ENCODE measurements at regions not wholly inside any gene's neighbourhood (a gene's known extent, or its start where the extent isn't known, plus 50 kb on each side); places are given as distances from the start of the nearest gene placed in this dataset.

GRCh38 chr15:29466292-29466691 is 196.7 kb upstream of the NSMCE3 start:
- POLR2A ChIA-PET (ENCODE audit: partially characterized antibody), result no interaction called here
- CTCF ChIA-PET (ENCODE audit: partially characterized antibody), result no interaction called here
- Mint-ChIP-seq H3K27ac (no peak overlapping the region), H3K4me3 (no peak overlapping the region), H3K27me3 (peaks cover 5 to 6% of the 10 kb centered on the region in 2 donors), H3K9me3 (peaks cover 0 to 2% (median 0%) of the 10 kb centered on the region in 8 donors), H3K36me3 (no peaks in the 10 kb centered on the region), H3K4me1 (no peaks in the 10 kb centered on the region)
- H3K36me3 ChIP-seq (ENCODE audit: insufficient read depth, low read length), result no peaks in the 10 kb centered on the region
- no peak overlapping the region for H3K4me3 ChIP-seq (ENCODE audit: low read length in 2 of 2)
- DNase-seq, result no peak
- H3K27ac ChIP-seq (ENCODE audit: low read depth, low read length), result no peak overlapping the region
- H3K27me3 ChIP-seq (ENCODE audit: insufficient read depth, low read length), result no peaks in the 10 kb centered on the region
- H3K4me1 ChIP-seq (ENCODE audit: insufficient read depth, low read length), result no peaks in the 10 kb centered on the region
- intact Hi-C loops (cut with micrococcal nuclease), result no loop called here
- H3K9me3 ChIP-seq (ENCODE audit: control insufficient read depth in 1 of 2, low read length in 2 of 2), result no peaks in the 10 kb centered on the region

GRCh38 chr15:29465816-29466215 is 196.2 kb upstream of the NSMCE3 start:
- no peaks in the 10 kb centered on the region for H3K36me3 ChIP-seq (ENCODE audit: insufficient read depth, low read length)
- no peaks in the 10 kb centered on the region for H3K4me1 ChIP-seq (ENCODE audit: insufficient read depth, low read length)
- H3K36me3 Mint-ChIP-seq, result no peaks in the 10 kb centered on the region
- H3K9me3 ChIP-seq (ENCODE audit: control insufficient read depth in 1 of 2, low read length in 2 of 2), result no peaks in the 10 kb centered on the region
- H3K27me3 ChIP-seq (ENCODE audit: insufficient read depth, low read length), result no peaks in the 10 kb centered on the region
- no peak for DNase-seq
- no peak overlapping the region for H3K4me3 ChIP-seq (ENCODE audit: low read length in 2 of 2)
- intact Hi-C loops (cut with micrococcal nuclease), result no loop called here
- peaks cover 0 to 2% (median 0%) of the 10 kb centered on the region in 8 donors for H3K9me3 Mint-ChIP-seq
- no peak overlapping the region for H3K4me3 Mint-ChIP-seq
- peaks cover 3 to 6% of the 10 kb centered on the region in 2 donors for H3K27me3 Mint-ChIP-seq
- no peaks in the 10 kb centered on the region for H3K4me1 Mint-ChIP-seq
- H3K27ac Mint-ChIP-seq, result no peak overlapping the region
- ChIA-PET POLR2A (ENCODE audit: partially characterized antibody) (no interaction called here), CTCF (ENCODE audit: partially characterized antibody) (no interaction called here)
- no peak overlapping the region for H3K27ac ChIP-seq (ENCODE audit: low read depth, low read length)

- POLR2A ChIA-PET (ENCODE audit: partially characterized antibody), result no interaction called here
- Histone ChIP-seq H3K4me3 (ENCODE audit: low read length in 2 of 2) (no peak overlapping the region), H3K4me1 (ENCODE audit: insufficient read depth, low read length) (no peaks in the 10 kb centered on the region), H3K27me3 (ENCODE audit: insufficient read depth, low read length) (no peaks in the 10 kb centered on the region), H3K36me3 (ENCODE audit: insufficient read depth, low read length) (no peaks in the 10 kb centered on the region), H3K9me3 (ENCODE audit: control insufficient read depth in 1 of 2, low read length in 2 of 2) (no peaks in the 10 kb centered on the region), H3K27ac (ENCODE audit: low read depth, low read length) (no peak overlapping the region)
- no peaks in the 10 kb centered on the region for H3K36me3 Mint-ChIP-seq
- intact Hi-C loops (cut with micrococcal nuclease), result no loop called here
- no peaks in the 10 kb centered on the region for H3K4me1 Mint-ChIP-seq
- H3K27me3 Mint-ChIP-seq, result peaks cover 3 to 6% of the 10 kb centered on the region in 2 donors
- H3K9me3 Mint-ChIP-seq, result peaks cover 0 to 2% (median 0%) of the 10 kb centered on the region in 8 donors
- CTCF ChIA-PET (ENCODE audit: partially characterized antibody), result no interaction called here
- H3K4me3 Mint-ChIP-seq, result no peak overlapping the region
- H3K27ac Mint-ChIP-seq, result no peak overlapping the region
- no peak for DNase-seq
Measured at GRCh38 chr15:29465196-29465595, 195.6 kb upstream of the NSMCE3 start.

GRCh38 chr15:29461877-29462276 is 192.3 kb upstream of the NSMCE3 start:
- POLR2A ChIA-PET (ENCODE audit: partially characterized antibody), result no interaction called here
- CTCF ChIA-PET (ENCODE audit: partially characterized antibody), result no interaction called here
- H3K27me3 Mint-ChIP-seq, result peaks cover 3 to 7% of the 10 kb centered on the region in 2 donors
- intact Hi-C loops (cut with micrococcal nuclease), result no loop called here
- Histone ChIP-seq H3K27ac (ENCODE audit: low read depth, low read length) (no peak overlapping the region), H3K4me3 (ENCODE audit: low read length in 2 of 2) (no peak overlapping the region), H3K4me1 (ENCODE audit: insufficient read depth, low read length) (no peaks in the 10 kb centered on the region), H3K36me3 (ENCODE audit: insufficient read depth, low read length) (no peaks in the 10 kb centered on the region), H3K27me3 (ENCODE audit: insufficient read depth, low read length) (no peaks in the 10 kb centered on the region), H3K9me3 (ENCODE audit: control insufficient read depth in 1 of 2, low read length in 2 of 2) (no peaks in the 10 kb centered on the region)
- no peak overlapping the region for H3K4me3 Mint-ChIP-seq
- DNase-seq, result no peak
- peaks cover 0 to 2% (median 0%) of the 10 kb centered on the region in 8 donors for H3K9me3 Mint-ChIP-seq
- H3K27ac Mint-ChIP-seq, result no peak overlapping the region
- H3K36me3 Mint-ChIP-seq, result no peaks in the 10 kb centered on the region
- H3K4me1 Mint-ChIP-seq, result no peaks in the 10 kb centered on the region

GRCh38 chr15:29458361-29458760 is 188.7 kb upstream of the NSMCE3 start:
- H3K27ac Mint-ChIP-seq, result no peak overlapping the region
- DNase-seq, result no peak
- Histone ChIP-seq H3K9me3 (ENCODE audit: control insufficient read depth in 1 of 2, low read length in 2 of 2) (no peaks in the 10 kb centered on the region), H3K36me3 (ENCODE audit: insufficient read depth, low read length) (no peaks in the 10 kb centered on the region), H3K27ac (ENCODE audit: low read depth, low read length) (no peak overlapping the region), H3K27me3 (ENCODE audit: insufficient read depth, low read length) (no peaks in the 10 kb centered on the region), H3K4me1 (ENCODE audit: insufficient read depth, low read length) (peaks cover 3% of the 10 kb centered on the region), H3K4me3 (ENCODE audit: low read length in 2 of 2) (no peak overlapping the region)
- CTCF ChIA-PET (ENCODE audit: partially characterized antibody), result no interaction called here
- H3K4me1 Mint-ChIP-seq, result peaks cover 0 to 11% (median 10%) of the 10 kb centered on the region in 4 donors
- H3K27me3 Mint-ChIP-seq, result peaks cover 3 to 6% of the 10 kb centered on the region in 2 donors
- H3K36me3 Mint-ChIP-seq, result no peaks in the 10 kb centered on the region
- POLR2A ChIA-PET (ENCODE audit: partially characterized antibody), result no interaction called here
- no peaks in the 10 kb centered on the region for H3K9me3 Mint-ChIP-seq
- intact Hi-C loops (cut with micrococcal nuclease), result no loop called here
- no peak overlapping the region for H3K4me3 Mint-ChIP-seq

GRCh38 chr15:29457729-29458128 is 188.1 kb upstream of the NSMCE3 start:
- no peaks in the 10 kb centered on the region for H3K36me3 ChIP-seq (ENCODE audit: insufficient read depth, low read length)
- no peak for DNase-seq
- peaks cover 3 to 6% of the 10 kb centered on the region in 2 donors for H3K27me3 Mint-ChIP-seq
- H3K27ac Mint-ChIP-seq, result no peak overlapping the region
- ChIA-PET CTCF (ENCODE audit: partially characterized antibody) (no interaction called here), POLR2A (ENCODE audit: partially characterized antibody) (no interaction called here)
- H3K27ac ChIP-seq (ENCODE audit: low read depth, low read length), result no peak overlapping the region
- H3K4me1 ChIP-seq (ENCODE audit: insufficient read depth, low read length), result peaks cover 9% of the 10 kb centered on the region
- peaks cover 4 to 18% (median 16%) of the 10 kb centered on the region in 4 donors for H3K4me1 Mint-ChIP-seq
- H3K9me3 ChIP-seq (ENCODE audit: control insufficient read depth in 1 of 2, low read length in 2 of 2), result no peaks in the 10 kb centered on the region
- H3K4me3 Mint-ChIP-seq, result no peak overlapping the region
- no peak overlapping the region for H3K4me3 ChIP-seq (ENCODE audit: low read length in 2 of 2)
- intact Hi-C loops (cut with micrococcal nuclease), result no loop called here
- no peaks in the 10 kb centered on the region for H3K9me3 Mint-ChIP-seq
- no peaks in the 10 kb centered on the region for H3K36me3 Mint-ChIP-seq
- H3K27me3 ChIP-seq (ENCODE audit: insufficient read depth, low read length), result no peaks in the 10 kb centered on the region

GRCh38 chr15:29456964-29457363 is 187.3 kb upstream of the NSMCE3 start:
- H3K9me3 ChIP-seq (ENCODE audit: control insufficient read depth in 1 of 2, low read length in 2 of 2), result no peaks in the 10 kb centered on the region
- H3K4me3 ChIP-seq (ENCODE audit: low read length in 2 of 2), result no peak overlapping the region
- Mint-ChIP-seq H3K4me1 (peaks cover 7 to 25% (median 20%) of the 10 kb centered on the region in 4 donors), H3K4me3 (no peak overlapping the region), H3K27me3 (peaks cover 3 to 6% of the 10 kb centered on the region in 2 donors), H3K9me3 (no peaks in the 10 kb centered on the region), H3K27ac (no peak overlapping the region), H3K36me3 (no peaks in the 10 kb centered on the region)
- ChIA-PET CTCF (ENCODE audit: partially characterized antibody) (no interaction called here), POLR2A (ENCODE audit: partially characterized antibody) (no interaction called here)
- intact Hi-C loops (cut with micrococcal nuclease), result no loop called here
- no peak for DNase-seq
- H3K36me3 ChIP-seq (ENCODE audit: insufficient read depth, low read length), result no peaks in the 10 kb centered on the region
- no peak overlapping the region for H3K27ac ChIP-seq (ENCODE audit: low read depth, low read length)
- peaks cover 11% of the 10 kb centered on the region for H3K4me1 ChIP-seq (ENCODE audit: insufficient read depth, low read length)
- H3K27me3 ChIP-seq (ENCODE audit: insufficient read depth, low read length), result no peaks in the 10 kb centered on the region

- ChIA-PET POLR2A (ENCODE audit: partially characterized antibody) (no interaction called here), CTCF (ENCODE audit: partially characterized antibody) (no interaction called here)
- Mint-ChIP-seq H3K27me3 (peaks cover 0 to 4% of the 10 kb centered on the region in 2 donors), H3K36me3 (no peaks in the 10 kb centered on the region), H3K4me3 (no peak overlapping the region), H3K4me1 (peaks cover 7 to 26% (median 20%) of the 10 kb centered on the region in 4 donors), H3K27ac (no peak overlapping the region), H3K9me3 (no peaks in the 10 kb centered on the region)
- intact Hi-C loops (cut with micrococcal nuclease), result no loop called here
- Histone ChIP-seq H3K9me3 (ENCODE audit: control insufficient read depth in 1 of 2, low read length in 2 of 2) (no peaks in the 10 kb centered on the region), H3K27me3 (ENCODE audit: insufficient read depth, low read length) (no peaks in the 10 kb centered on the region), H3K27ac (ENCODE audit: low read depth, low read length) (no peak overlapping the region), H3K36me3 (ENCODE audit: insufficient read depth, low read length) (no peaks in the 10 kb centered on the region), H3K4me1 (ENCODE audit: insufficient read depth, low read length) (peaks cover 11% of the 10 kb centered on the region), H3K4me3 (ENCODE audit: low read length in 2 of 2) (no peak overlapping the region)
- DNase-seq, result no peak
Measured at GRCh38 chr15:29456255-29456654, 186.6 kb upstream of the NSMCE3 start.

Measured in CD4-positive, alpha-beta memory T cell (primary cell).